Fibroblast of lung (primary cell): ENCODE measurements at regions not wholly inside any gene's neighbourhood (a gene's known extent, or its start where the extent isn't known, plus 50 kb on each side); places are given as distances from the start of the nearest gene placed in this dataset.

Experiments used
- DNase-seq, 2 donors: peaks; one replicate each; pipeline versions ENCODE4 v3.0.0 to v3.0.0-alpha.2; 2010; ENCODE audit warnings: low read depth in 2 of 2
- H2AFZ ChIP-seq: 2 replicates; pipeline ENCODE4 v1.5.1; 2012; ENCODE audit warnings: low read length, control low read depth, inconsistent platforms
- H3K27ac ChIP-seq: 2 replicates; pipeline ENCODE4 v1.5.1; 2011; ENCODE audit warnings: low read length, control low read depth; ENCODE audit not compliant: insufficient read depth
- H3K27me3 ChIP-seq: 2 replicates; pipeline ENCODE4 v1.5.1; 2011; ENCODE audit warnings: mild to moderate bottlenecking, low read length; ENCODE audit not compliant: control insufficient read depth, insufficient read depth
- H3K36me3 ChIP-seq: 2 replicates; pipeline ENCODE4 v1.5.1; 2011; ENCODE audit warnings: low read length; ENCODE audit not compliant: control insufficient read depth, insufficient read depth
- H3K4me1 ChIP-seq: 2 replicates; pipeline ENCODE4 v1.5.1; 2011; ENCODE audit warnings: low read length; ENCODE audit not compliant: control insufficient read depth, insufficient read depth; ENCODE audit errors: extremely low read depth
- H3K4me2 ChIP-seq: 2 replicates; pipeline ENCODE4 v1.5.1; 2011; ENCODE audit warnings: low read length, control low read depth; ENCODE audit not compliant: insufficient read depth; ENCODE audit errors: extremely low read depth
- H3K4me3 ChIP-seq, 4 experiments: fragments of 200-600 bp in 1 of 4; sonication (generic) in 1 of 4; replicated peaks in 1 of 4; 2 replicates each; pipeline ENCODE4 v1.5.1; 2011 to 2016; ENCODE audit warnings: low read length in 4 of 4, low read depth in 3 of 4, mild to moderate bottlenecking in 3 of 4, control low read depth in 2 of 4, inconsistent platforms in 1 of 4, mixed read lengths in 1 of 4; ENCODE audit not compliant: insufficient read depth in 1 of 4; ENCODE audit errors: control extremely low read depth in 1 of 4
- H3K79me2 ChIP-seq: 2 replicates; pipeline ENCODE4 v1.5.1; 2012; ENCODE audit warnings: mild to moderate bottlenecking, low read length, inconsistent platforms; ENCODE audit not compliant: control insufficient read depth, insufficient read depth
- H3K9ac ChIP-seq: 2 replicates; pipeline ENCODE4 v1.5.1; 2011; ENCODE audit warnings: mild to moderate bottlenecking, low read length, control low read depth; ENCODE audit not compliant: insufficient read depth
- H3K9me3 ChIP-seq: 2 replicates; pipeline ENCODE4 v1.5.1; 2012; ENCODE audit warnings: low read depth, low read length; ENCODE audit not compliant: control insufficient read depth, insufficient read depth
- H4K20me1 ChIP-seq: 2 replicates; pipeline ENCODE4 v1.5.1; 2011; ENCODE audit warnings: low read length; ENCODE audit not compliant: control insufficient read depth, insufficient read depth; ENCODE audit errors: extremely low read depth
- EZH2 ChIP-seq: IDR thresholded peaks from 2 replicates; pipeline ENCODE4 v1.5.1; 2012; ENCODE audit warnings: low read length, control low read depth, mild to moderate bottlenecking; ENCODE audit errors: missing control alignments
- TF ChIP-seq, protein P1 (sequence below), 2 donors: IDR thresholded peaks in 1 of 2; conservative IDR thresholded peaks in 1 of 2; 1 replicate in 1 of 2; 2 replicates in 1 of 2; pipeline ENCODE4 v1.5.1; 2011 to 2012; ENCODE audit warnings: low read length in 2 of 2, control low read depth in 1 of 2, inconsistent platforms in 1 of 2, low read depth in 1 of 2, mild to moderate bottlenecking in 1 of 2

DNA sequence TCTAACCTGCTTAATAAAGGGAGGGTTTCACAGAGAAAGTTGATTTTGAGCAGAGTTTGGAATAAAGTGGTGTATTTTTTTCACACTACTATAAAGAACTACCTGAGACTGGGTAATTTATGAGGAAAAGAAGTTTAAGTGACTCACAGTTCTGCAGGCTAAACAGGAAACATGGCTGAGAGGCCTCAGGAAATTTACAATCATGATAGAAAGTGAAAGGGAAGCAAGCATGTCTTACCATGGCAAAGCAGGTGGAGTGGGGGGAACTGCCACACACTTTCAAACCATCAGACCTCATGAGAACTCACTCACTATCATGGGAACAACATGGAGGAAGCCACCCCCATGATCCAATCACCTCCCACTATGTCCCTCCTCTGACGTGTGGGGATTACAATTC, 546.7 kb downstream of the EPHA4 start:
- no peak overlapping the region for H3K9ac ChIP-seq
- H3K36me3 ChIP-seq, result no peaks in the 10 kb centered on the region
- H3K4me1 ChIP-seq, result no peaks in the 10 kb centered on the region
- H2AFZ ChIP-seq, result no peak overlapping the region
- H4K20me1 ChIP-seq, result no peaks in the 10 kb centered on the region
- no peaks in the 10 kb centered on the region for H3K9me3 ChIP-seq
- no peak overlapping the region for H3K4me2 ChIP-seq
- DNase-seq, result no peak
- H3K27ac ChIP-seq, result no peak overlapping the region
- TF ChIP-seq, protein P1, sequence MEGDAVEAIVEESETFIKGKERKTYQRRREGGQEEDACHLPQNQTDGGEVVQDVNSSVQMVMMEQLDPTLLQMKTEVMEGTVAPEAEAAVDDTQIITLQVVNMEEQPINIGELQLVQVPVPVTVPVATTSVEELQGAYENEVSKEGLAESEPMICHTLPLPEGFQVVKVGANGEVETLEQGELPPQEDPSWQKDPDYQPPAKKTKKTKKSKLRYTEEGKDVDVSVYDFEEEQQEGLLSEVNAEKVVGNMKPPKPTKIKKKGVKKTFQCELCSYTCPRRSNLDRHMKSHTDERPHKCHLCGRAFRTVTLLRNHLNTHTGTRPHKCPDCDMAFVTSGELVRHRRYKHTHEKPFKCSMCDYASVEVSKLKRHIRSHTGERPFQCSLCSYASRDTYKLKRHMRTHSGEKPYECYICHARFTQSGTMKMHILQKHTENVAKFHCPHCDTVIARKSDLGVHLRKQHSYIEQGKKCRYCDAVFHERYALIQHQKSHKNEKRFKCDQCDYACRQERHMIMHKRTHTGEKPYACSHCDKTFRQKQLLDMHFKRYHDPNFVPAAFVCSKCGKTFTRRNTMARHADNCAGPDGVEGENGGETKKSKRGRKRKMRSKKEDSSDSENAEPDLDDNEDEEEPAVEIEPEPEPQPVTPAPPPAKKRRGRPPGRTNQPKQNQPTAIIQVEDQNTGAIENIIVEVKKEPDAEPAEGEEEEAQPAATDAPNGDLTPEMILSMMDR (conservative IDR thresholded peaks at IDR 0.05 in 1 of 2, IDR thresholded peaks at IDR 0.05 in 1 of 2; ENCODE audit: low read depth in 1 of 2, low read length in 2 of 2), result no peak
- TF ChIP-seq EZH2, result no peak
- no peak overlapping the region for H3K4me3 ChIP-seq
- no peaks in the 10 kb centered on the region for H3K79me2 ChIP-seq
- H3K27me3 ChIP-seq, result no peaks in the 10 kb centered on the region

DNA sequence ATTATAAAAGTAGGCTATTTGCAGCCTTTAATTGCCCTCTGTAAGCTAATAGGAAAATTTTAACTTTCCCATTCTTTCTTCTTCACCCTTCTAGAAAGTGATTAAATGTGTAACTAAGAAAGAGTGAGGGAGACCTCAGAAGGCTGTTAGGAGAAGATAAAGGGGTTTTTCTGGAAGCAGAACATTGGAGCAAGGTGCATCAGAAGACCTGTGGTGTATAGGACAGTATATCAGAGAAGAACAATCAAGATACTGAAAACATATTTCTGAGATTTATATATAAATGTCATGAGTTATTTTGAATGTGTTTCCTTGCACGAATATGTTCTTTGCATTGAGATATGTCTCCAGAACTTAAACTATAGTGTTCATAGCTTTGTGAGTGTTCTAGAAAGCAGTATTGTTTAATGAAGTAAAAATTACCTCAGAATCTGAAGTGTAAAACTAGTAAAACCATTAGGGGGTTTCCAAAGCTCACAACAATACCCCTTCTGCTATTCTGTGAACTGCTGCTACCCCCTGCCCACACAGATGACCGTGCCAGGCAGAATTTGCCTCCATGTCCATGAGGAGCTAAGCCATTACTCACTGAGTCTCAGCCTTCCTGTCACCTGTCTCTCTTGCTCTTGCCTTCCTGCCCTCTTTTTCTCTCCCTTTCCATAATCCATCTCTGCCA, 537.9 kb downstream of the EPHA4 start:
- no peak for DNase-seq
- no peak for TF ChIP-seq EZH2
- TF ChIP-seq, protein P1 (conservative IDR thresholded peaks at IDR 0.05 in 1 of 2, IDR thresholded peaks at IDR 0.05 in 1 of 2; ENCODE audit: low read depth in 1 of 2, low read length in 2 of 2), result no peak
- Histone ChIP-seq H3K4me1 (no peaks in the 10 kb centered on the region), H3K9ac (no peak overlapping the region), H3K36me3 (no peaks in the 10 kb centered on the region), H3K4me2 (no peak overlapping the region), H3K27ac (no peak overlapping the region), H4K20me1 (no peaks in the 10 kb centered on the region), H3K79me2 (no peaks in the 10 kb centered on the region), H3K27me3 (no peaks in the 10 kb centered on the region), H3K4me3 (no peak overlapping the region), H3K9me3 (no peaks in the 10 kb centered on the region), H2AFZ (no peak overlapping the region)

DNA sequence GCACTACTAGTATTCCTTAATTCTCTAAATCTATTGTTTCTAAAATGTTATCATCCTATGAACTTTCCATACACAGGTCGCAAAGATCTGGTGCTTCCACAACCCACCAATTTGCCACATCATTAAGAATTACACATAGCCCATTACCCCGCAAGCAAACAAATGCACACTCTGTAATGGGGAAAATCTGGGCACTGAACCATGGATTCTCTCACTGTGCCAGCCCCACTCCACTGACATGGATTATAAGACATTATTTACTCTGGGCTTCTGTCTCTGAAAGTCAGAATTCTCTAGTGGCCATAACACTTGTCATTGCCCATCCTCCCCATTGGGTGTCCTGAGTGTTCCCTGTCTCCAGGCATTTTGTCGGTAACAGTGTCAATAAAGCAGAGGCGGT, 537.1 kb downstream of the EPHA4 start:
- Histone ChIP-seq H3K4me1 (no peaks in the 10 kb centered on the region), H2AFZ (no peak overlapping the region), H3K79me2 (no peaks in the 10 kb centered on the region), H3K9me3 (no peaks in the 10 kb centered on the region), H3K36me3 (no peaks in the 10 kb centered on the region), H3K4me2 (no peak overlapping the region), H3K27ac (no peak overlapping the region), H3K9ac (no peak overlapping the region), H3K27me3 (no peaks in the 10 kb centered on the region), H3K4me3 (no peak overlapping the region), H4K20me1 (no peaks in the 10 kb centered on the region)
- no peak for TF ChIP-seq EZH2
- TF ChIP-seq, protein P1 (conservative IDR thresholded peaks at IDR 0.05 in 1 of 2, IDR thresholded peaks at IDR 0.05 in 1 of 2; ENCODE audit: low read depth in 1 of 2, low read length in 2 of 2), result no peak
- DNase-seq, result no peak
